ENCODE measurements at regions not wholly inside any gene's neighbourhood (a gene's known extent, or its start where the extent isn't known, plus 50 kb on each side); places are given as distances from the start of the nearest gene placed in this dataset.

DNA sequence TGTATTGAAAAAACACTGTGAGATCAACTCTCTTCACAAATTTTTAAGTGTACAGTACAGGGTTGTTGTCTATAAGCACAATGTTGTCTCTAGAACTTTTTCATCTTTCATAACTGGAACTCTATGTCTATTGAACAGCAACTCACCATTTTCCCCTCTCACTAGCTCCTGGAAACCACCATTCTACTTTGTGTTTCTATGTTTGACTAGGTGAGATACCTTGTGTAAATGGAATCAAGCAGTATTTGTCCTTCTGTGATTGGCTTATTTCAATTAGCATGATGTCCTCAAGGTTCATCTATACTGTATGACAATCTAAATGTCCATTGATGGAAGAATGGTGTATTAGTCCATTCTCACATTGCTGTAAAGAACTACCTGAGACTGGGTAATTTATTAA, 210.1 kb upstream of the FUT9 start:
- no peak overlapping the region for H3K4me2 ChIP-seq (ENCODE audit: unreplicated experiment)
- no peaks in the 10 kb centered on the region for H3K9me3 ChIP-seq (ENCODE audit: low read depth)
- H4K20me1 ChIP-seq (ENCODE audit: insufficient read depth), result no peaks in the 10 kb centered on the region
- no peaks in the 10 kb centered on the region for H3K9me2 ChIP-seq (ENCODE audit: insufficient read depth)
- no peaks in the 10 kb centered on the region for H3F3A ChIP-seq (ENCODE audit: insufficient read depth)
- in situ Hi-C loops (cut with MboI), result no loop called here
- H3K79me2 ChIP-seq (ENCODE audit: insufficient read depth), result no peaks in the 10 kb centered on the region
- DNase-seq, result no peak
- no peak overlapping the region for H3K4me3 ChIP-seq
- no peaks in the 10 kb centered on the region for H3K36me3 ChIP-seq (ENCODE audit: low read depth)
- TF ChIP-seq EZH2phosphoT487 (IDR thresholded peaks at IDR 0.05; ENCODE audit: insufficient read depth, low read depth), result no peak
- no peak for TF ChIP-seq EZH2 (IDR thresholded peaks at IDR 0.05; ENCODE audit: insufficient read depth, poor library complexity, severe bottlenecking)
- H3K4me1 ChIP-seq (ENCODE audit: insufficient read depth), result no peaks in the 10 kb centered on the region
- H3K27me3 ChIP-seq (replicated peaks; ENCODE audit: insufficient read depth), result no peaks in the 10 kb centered on the region
- no peak overlapping the region for H3K27ac ChIP-seq
- H3K9ac ChIP-seq, result no peak overlapping the region
- no peak overlapping the region for H2AFZ ChIP-seq

DNA sequence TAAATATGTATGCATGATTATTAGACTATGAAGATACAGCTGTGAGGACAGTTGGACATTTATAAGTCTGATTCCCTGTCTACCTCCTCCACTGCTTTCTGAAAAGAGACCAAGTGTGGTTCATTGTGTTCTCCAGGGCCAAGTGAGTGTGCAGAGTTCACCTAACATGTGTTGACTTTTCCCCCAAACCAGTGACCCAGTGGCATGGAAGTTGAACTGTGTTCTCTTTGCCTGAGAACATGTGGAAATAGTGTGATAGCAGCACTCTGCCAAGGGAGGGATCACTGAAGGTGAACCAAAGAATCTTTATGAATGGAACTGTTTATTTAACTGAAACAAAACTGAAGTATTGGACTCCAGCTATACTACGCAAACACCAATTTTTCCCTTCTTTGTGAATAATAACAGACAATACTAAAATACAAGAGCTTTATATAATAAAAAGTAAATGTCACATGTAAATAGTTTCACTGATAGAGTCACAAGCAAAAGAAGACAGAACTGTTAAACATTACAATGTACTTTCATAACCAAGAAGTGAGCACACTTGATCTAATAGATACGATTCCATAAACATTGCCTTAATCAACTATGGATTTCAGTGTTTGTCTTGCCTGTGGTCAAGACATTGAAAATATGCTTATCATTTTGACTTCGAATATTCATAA, 200.3 kb upstream of the FUT9 start:
- H3K27ac ChIP-seq, result no peak overlapping the region
- H3K9me2 ChIP-seq (ENCODE audit: insufficient read depth), result no peaks in the 10 kb centered on the region
- TF ChIP-seq EZH2phosphoT487 (IDR thresholded peaks at IDR 0.05; ENCODE audit: insufficient read depth, low read depth), result no peak
- no peak for TF ChIP-seq EZH2 (IDR thresholded peaks at IDR 0.05; ENCODE audit: insufficient read depth, poor library complexity, severe bottlenecking)
- 9% methylated on average over 3 of the region's 3 CpGs for WGBS, 2 experiments (ENCODE audit: low coverage in 1 of 2, low lambda C conversion rate in 2 of 2, missing lambda C conversion rate in 2 of 2)
- H3K9me3 ChIP-seq (ENCODE audit: low read depth), result no peaks in the 10 kb centered on the region
- H3K27me3 ChIP-seq (replicated peaks; ENCODE audit: insufficient read depth), result no peaks in the 10 kb centered on the region
- H3K4me1 ChIP-seq (ENCODE audit: insufficient read depth), result no peaks in the 10 kb centered on the region
- H3K79me2 ChIP-seq (ENCODE audit: insufficient read depth), result no peaks in the 10 kb centered on the region
- no peaks in the 10 kb centered on the region for H3F3A ChIP-seq (ENCODE audit: insufficient read depth)
- H2AFZ ChIP-seq, result no peak overlapping the region
- DNase-seq, result no peak
- H3K36me3 ChIP-seq (ENCODE audit: low read depth), result no peaks in the 10 kb centered on the region
- H3K4me2 ChIP-seq (ENCODE audit: unreplicated experiment), result no peak overlapping the region
- H3K9ac ChIP-seq, result no peak overlapping the region
- H3K4me3 ChIP-seq, result no peak overlapping the region
- H4K20me1 ChIP-seq (ENCODE audit: insufficient read depth), result no peaks in the 10 kb centered on the region
- in situ Hi-C loops (cut with MboI), result no loop called here

DNA sequence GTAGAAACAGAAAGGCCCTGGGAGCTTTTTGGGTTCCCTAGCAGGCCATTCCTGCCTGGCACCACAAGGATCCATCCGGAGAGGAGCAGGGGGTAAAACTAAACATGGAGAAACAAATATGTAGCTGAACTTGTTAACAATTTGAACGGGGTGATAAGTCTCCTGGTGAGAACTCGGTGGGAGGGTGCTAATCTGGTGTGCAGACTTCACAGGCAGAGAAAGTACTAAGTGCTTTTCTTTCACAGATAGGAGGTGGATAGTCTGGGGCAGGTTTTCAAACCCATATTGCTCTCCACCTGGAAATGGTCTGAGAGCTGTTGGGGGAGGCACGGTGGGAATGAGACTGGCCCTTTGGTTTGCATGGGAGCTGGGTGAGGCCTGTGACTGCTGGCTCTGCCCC, 196.3 kb upstream of the FUT9 start:
- in situ Hi-C loops (cut with MboI), result no loop called here
- DNase-seq, result no peak
- H3F3A ChIP-seq (ENCODE audit: insufficient read depth), result no peaks in the 10 kb centered on the region
- H3K27ac ChIP-seq, result no peak overlapping the region
- no peak overlapping the region for H2AFZ ChIP-seq
- no peak overlapping the region for H3K9ac ChIP-seq
- H3K4me2 ChIP-seq (ENCODE audit: unreplicated experiment), result no peak overlapping the region
- H3K79me2 ChIP-seq (ENCODE audit: insufficient read depth), result no peaks in the 10 kb centered on the region
- H3K4me3 ChIP-seq, result no peak overlapping the region
- TF ChIP-seq EZH2 (IDR thresholded peaks at IDR 0.05; ENCODE audit: insufficient read depth, poor library complexity, severe bottlenecking), result no peak
- no peak for TF ChIP-seq EZH2phosphoT487 (IDR thresholded peaks at IDR 0.05; ENCODE audit: insufficient read depth, low read depth)
- 8 to 20% methylated on average over 4 of the region's 4 CpGs for WGBS, 2 experiments (ENCODE audit: low coverage in 1 of 2, low lambda C conversion rate in 2 of 2, missing lambda C conversion rate in 2 of 2)
- H3K9me3 ChIP-seq (ENCODE audit: low read depth), result no peaks in the 10 kb centered on the region
- H4K20me1 ChIP-seq (ENCODE audit: insufficient read depth), result no peaks in the 10 kb centered on the region
- H3K36me3 ChIP-seq (ENCODE audit: low read depth), result no peaks in the 10 kb centered on the region
- H3K4me1 ChIP-seq (ENCODE audit: insufficient read depth), result no peaks in the 10 kb centered on the region
- no peaks in the 10 kb centered on the region for H3K9me2 ChIP-seq (ENCODE audit: insufficient read depth)
- no peaks in the 10 kb centered on the region for H3K27me3 ChIP-seq (replicated peaks; ENCODE audit: insufficient read depth)

DNA sequence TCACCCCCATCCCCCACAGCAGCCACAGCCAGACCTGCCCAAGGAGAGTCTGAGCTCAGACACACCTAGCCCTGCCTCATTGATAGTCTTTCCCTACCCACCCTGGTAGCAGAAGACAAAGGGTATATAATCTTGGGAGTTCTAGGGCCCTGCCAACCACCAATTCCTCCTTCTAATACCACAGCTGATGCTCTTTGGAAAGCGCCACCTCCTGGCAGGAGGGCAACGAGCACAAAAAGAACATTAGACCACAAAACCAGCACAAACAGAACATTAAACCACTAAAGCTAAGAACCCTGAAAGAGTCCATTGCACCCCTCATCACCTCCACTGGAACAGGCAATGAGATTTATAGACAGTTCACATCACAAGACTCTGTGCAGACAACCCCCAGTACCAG, 195.8 kb upstream of the FUT9 start:
- no peak overlapping the region for H3K4me3 ChIP-seq
- H3K4me1 ChIP-seq (ENCODE audit: insufficient read depth), result no peaks in the 10 kb centered on the region
- H3K4me2 ChIP-seq (ENCODE audit: unreplicated experiment), result no peak overlapping the region
- no peaks in the 10 kb centered on the region for H4K20me1 ChIP-seq (ENCODE audit: insufficient read depth)
- no peaks in the 10 kb centered on the region for H3K79me2 ChIP-seq (ENCODE audit: insufficient read depth)
- TF ChIP-seq EZH2 (IDR thresholded peaks at IDR 0.05; ENCODE audit: insufficient read depth, poor library complexity, severe bottlenecking) (no peak), EZH2phosphoT487 (IDR thresholded peaks at IDR 0.05; ENCODE audit: insufficient read depth, low read depth) (no peak)
- H3F3A ChIP-seq (ENCODE audit: insufficient read depth), result no peaks in the 10 kb centered on the region
- H2AFZ ChIP-seq, result no peak overlapping the region
- H3K9me2 ChIP-seq (ENCODE audit: insufficient read depth), result no peaks in the 10 kb centered on the region
- H3K9me3 ChIP-seq (ENCODE audit: low read depth), result no peaks in the 10 kb centered on the region
- DNase-seq, result no peak
- H3K9ac ChIP-seq, result no peak overlapping the region
- in situ Hi-C loops (cut with MboI), result no loop called here
- H3K36me3 ChIP-seq (ENCODE audit: low read depth), result no peaks in the 10 kb centered on the region
- no peak overlapping the region for H3K27ac ChIP-seq
- no peaks in the 10 kb centered on the region for H3K27me3 ChIP-seq (replicated peaks; ENCODE audit: insufficient read depth)
- 25 to 30% methylated on average over 2 of the region's 2 CpGs for WGBS, 2 experiments (ENCODE audit: low coverage in 1 of 2, low lambda C conversion rate in 2 of 2, missing lambda C conversion rate in 2 of 2)
